ENCODE measurements at regions not wholly inside any gene's neighbourhood (a gene's known extent, or its start where the extent isn't known, plus 50 kb on each side); places are given as distances from the start of the nearest gene placed in this dataset.

- peak; percentile 64 to 81 (median 73) for TF ChIP-seq CTCF (IDR thresholded peaks at IDR 0.05)
- no peak for TF ChIP-seq POLR2AphosphoS5 (IDR thresholded peaks at IDR 0.05)
Observed at GRCh38 chr11:26276798-26277424, 55.0 kb upstream of the ANO3 start.
